ENCODE measurements at regions not wholly inside any gene's neighbourhood (a gene's known extent, or its start where the extent isn't known, plus 50 kb on each side); places are given as distances from the start of the nearest gene placed in this dataset.

DNA sequence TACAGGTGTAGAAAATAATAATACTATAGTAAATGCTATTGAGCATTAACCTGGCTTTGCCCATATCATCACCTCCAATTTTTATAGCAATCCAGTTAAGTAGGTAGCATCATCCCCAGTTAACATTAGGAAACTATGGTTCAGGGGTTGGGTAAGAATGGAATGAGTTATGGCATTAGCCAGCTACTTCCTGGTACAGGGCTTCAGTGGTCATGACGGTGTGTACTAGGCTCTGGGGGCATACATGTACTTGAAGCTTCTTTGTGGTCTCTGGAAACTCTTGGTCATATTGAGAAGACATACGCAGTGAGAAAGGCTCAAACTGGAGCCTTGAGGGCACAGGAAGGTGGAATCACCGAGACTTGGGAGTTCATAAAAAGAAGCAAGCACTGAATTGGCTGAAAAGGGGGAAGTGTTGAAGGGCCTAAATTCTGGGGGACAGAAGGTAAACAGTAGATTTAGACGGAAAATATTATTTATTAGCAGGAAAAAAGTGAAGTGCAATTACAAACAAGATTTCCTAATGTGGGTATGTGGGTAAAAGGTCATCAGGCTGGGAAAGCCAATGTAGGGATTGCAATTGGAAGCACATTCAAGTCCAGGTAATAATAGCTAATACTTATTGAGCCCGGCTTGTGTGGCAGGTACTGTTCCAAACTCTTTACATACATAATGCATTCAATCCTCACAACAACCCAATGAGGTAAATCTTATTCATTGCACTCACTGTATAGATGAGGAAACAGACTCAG is 114.2 kb upstream of the ATP1A1 start:
- Histone ChIP-seq H3K27me3 (no peaks in the 10 kb centered on the region), H3K27ac (no peak overlapping the region), H3K9me3 (no peaks in the 10 kb centered on the region), H3K36me3 (no peaks in the 10 kb centered on the region), H3K4me1 (no peaks in the 10 kb centered on the region), H3K4me3 (no peak overlapping the region)
- ATAC-seq = peak; percentile 22
- intact Hi-C loops (cut with DNase I) = no loop called here
- no peak for DNase-seq
- TF ChIP-seq, protein P1, sequence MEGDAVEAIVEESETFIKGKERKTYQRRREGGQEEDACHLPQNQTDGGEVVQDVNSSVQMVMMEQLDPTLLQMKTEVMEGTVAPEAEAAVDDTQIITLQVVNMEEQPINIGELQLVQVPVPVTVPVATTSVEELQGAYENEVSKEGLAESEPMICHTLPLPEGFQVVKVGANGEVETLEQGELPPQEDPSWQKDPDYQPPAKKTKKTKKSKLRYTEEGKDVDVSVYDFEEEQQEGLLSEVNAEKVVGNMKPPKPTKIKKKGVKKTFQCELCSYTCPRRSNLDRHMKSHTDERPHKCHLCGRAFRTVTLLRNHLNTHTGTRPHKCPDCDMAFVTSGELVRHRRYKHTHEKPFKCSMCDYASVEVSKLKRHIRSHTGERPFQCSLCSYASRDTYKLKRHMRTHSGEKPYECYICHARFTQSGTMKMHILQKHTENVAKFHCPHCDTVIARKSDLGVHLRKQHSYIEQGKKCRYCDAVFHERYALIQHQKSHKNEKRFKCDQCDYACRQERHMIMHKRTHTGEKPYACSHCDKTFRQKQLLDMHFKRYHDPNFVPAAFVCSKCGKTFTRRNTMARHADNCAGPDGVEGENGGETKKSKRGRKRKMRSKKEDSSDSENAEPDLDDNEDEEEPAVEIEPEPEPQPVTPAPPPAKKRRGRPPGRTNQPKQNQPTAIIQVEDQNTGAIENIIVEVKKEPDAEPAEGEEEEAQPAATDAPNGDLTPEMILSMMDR (IDR thresholded peaks at IDR 0.05) = no peak

DNA sequence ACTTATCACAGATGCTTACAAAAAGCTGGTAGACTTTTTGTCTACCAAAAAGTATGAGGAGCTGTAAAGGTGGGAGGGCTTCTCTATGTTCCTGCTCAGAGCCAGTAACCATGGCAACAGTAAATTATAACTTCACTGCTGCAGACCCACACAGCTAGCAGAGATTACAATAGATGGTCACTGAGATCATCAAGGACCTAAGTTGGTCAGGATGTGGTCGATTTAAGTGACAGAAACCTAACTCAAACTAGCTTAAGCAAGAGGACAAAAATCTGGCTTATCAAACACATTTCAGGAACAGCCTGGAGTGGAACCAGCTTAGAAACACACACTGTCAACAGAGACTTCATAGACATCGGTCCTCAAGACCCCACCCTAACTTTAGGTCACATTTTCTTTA is 113.4 kb upstream of the ATP1A1 start:
- Histone ChIP-seq H3K4me1 (no peaks in the 10 kb centered on the region), H3K27ac (no peak overlapping the region), H3K9me3 (no peaks in the 10 kb centered on the region), H3K36me3 (no peaks in the 10 kb centered on the region), H3K27me3 (no peaks in the 10 kb centered on the region), H3K4me3 (no peak overlapping the region)
- TF ChIP-seq, protein P1 (IDR thresholded peaks at IDR 0.05) = no peak
- intact Hi-C loops (cut with DNase I) = no loop called here
- no peak for DNase-seq
- no peak for ATAC-seq

DNA sequence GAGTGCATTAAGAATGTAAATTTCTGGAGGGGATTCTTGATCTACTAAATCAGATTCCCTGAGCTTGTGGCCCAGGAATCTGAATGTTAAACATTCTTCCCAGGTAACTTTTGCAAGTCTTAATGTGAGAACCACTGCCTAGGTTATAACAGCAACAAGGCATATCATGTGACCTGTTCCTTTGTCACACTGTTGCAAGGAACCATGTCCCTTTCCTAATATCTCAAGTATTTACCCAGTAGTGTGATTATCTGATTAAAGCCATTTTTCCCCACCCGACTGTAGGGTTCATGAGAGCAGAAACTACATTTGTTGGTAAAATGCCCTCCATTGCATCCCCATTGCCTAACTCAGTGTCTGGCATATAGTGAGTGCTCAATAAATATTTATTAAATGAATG is 112.9 kb upstream of the ATP1A1 start:
- ATAC-seq = peak; percentile 55
- no peak for DNase-seq
- Histone ChIP-seq H3K4me3 (no peak overlapping the region), H3K9me3 (no peaks in the 10 kb centered on the region), H3K27me3 (no peaks in the 10 kb centered on the region), H3K36me3 (no peaks in the 10 kb centered on the region), H3K4me1 (no peaks in the 10 kb centered on the region), H3K27ac (no peak overlapping the region)
- TF ChIP-seq, protein P1 (IDR thresholded peaks at IDR 0.05) = no peak
- intact Hi-C loops (cut with DNase I) = no loop called here

DNA sequence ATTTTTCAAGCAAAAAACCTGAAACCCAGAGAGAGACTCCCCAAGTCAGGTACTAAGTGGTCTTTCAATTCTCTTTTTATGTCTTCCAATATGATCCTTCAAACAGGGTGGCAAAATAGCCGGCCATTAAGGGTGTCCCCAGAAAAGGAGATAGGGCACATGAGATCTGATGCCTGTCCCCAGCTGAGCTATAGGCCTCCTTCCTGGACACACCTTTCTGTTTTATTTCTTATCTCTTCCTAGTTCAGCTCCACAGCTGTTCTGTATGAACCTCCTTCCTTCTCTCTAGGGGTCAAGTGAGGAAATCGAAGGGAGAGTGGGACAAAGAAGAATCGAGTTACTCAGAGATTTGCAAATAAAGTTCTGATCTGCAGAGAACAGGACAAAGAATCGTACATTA is 112.4 kb upstream of the ATP1A1 start:
- TF ChIP-seq, protein P1 (IDR thresholded peaks at IDR 0.05) = no peak
- Histone ChIP-seq H3K4me3 (no peak overlapping the region), H3K36me3 (no peaks in the 10 kb centered on the region), H3K27ac (no peak overlapping the region), H3K9me3 (no peaks in the 10 kb centered on the region), H3K4me1 (no peaks in the 10 kb centered on the region), H3K27me3 (no peaks in the 10 kb centered on the region)
- ATAC-seq (no peak), DNase-seq (no peak)
- intact Hi-C loops (cut with DNase I) = no loop called here

DNA sequence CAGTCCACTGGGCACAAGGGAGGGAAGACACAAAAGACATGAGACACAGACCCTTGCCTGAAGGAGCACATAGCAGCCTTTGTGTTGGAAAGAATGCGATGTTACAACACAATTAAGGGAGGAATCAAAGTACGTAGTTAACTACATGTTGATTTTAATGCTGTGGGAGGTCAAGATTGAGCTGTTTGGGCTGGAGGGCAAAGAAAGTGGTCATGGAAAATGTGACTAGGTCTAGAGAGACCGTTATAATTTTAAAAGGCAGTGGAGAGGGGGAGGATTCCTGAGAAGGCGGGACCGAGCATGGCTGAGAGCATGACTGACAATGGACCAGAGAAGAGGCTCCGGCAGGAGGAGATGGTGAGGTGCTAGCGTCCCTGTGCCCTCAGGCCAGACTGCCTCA is 111.8 kb upstream of the ATP1A1 start:
- Histone ChIP-seq H3K4me1 (no peaks in the 10 kb centered on the region), H3K4me3 (no peak overlapping the region), H3K27ac (no peak overlapping the region), H3K9me3 (no peaks in the 10 kb centered on the region), H3K27me3 (no peaks in the 10 kb centered on the region), H3K36me3 (no peaks in the 10 kb centered on the region)
- intact Hi-C loops (cut with DNase I) = no loop called here
- DNase-seq = no peak
- ATAC-seq = no peak
- TF ChIP-seq, protein P1 (IDR thresholded peaks at IDR 0.05) = no peak
